ENCODE measurements at regions not wholly inside any gene's neighbourhood (a gene's known extent, or its start where the extent isn't known, plus 50 kb on each side); places are given as distances from the start of the nearest gene placed in this dataset.

DNA sequence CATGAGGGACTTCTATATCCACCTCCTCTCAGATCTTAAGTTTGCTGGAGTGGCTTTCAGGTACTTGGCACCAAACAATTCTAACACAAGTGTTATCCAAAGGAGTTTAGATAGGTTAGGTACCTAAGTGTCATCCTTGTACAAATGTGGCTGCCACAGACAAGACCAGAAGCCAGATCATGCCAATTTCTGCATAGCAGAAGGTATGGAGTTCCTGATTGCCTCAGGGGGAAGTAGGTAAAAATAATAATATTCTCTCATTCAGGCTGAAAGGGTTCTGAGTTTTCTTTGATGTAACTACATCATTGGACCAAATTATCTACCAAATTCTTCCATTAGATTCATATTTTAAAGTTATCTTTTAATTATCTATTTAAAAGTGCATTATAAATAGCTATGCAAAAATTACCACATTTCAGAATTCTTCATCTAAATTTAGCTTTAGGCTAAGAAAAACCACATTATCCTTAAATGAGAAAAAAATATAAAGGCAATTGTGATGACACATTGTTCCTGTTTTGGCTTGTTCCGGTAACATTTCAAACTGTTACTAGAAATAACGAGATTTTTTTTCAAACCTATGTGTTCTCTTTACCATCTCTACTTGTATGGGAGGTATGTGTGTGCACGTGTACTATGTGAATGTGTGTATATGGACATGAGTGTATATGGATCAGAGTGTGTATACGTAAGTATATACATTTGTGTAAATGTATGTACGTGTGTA is 66.2 kb upstream of the POU2AF2 start:
- TF ChIP-seq, protein P1, sequence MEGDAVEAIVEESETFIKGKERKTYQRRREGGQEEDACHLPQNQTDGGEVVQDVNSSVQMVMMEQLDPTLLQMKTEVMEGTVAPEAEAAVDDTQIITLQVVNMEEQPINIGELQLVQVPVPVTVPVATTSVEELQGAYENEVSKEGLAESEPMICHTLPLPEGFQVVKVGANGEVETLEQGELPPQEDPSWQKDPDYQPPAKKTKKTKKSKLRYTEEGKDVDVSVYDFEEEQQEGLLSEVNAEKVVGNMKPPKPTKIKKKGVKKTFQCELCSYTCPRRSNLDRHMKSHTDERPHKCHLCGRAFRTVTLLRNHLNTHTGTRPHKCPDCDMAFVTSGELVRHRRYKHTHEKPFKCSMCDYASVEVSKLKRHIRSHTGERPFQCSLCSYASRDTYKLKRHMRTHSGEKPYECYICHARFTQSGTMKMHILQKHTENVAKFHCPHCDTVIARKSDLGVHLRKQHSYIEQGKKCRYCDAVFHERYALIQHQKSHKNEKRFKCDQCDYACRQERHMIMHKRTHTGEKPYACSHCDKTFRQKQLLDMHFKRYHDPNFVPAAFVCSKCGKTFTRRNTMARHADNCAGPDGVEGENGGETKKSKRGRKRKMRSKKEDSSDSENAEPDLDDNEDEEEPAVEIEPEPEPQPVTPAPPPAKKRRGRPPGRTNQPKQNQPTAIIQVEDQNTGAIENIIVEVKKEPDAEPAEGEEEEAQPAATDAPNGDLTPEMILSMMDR (IDR thresholded peaks at IDR 0.05): no peak
- no peak for TF ChIP-seq POLR2A (IDR thresholded peaks at IDR 0.05)
